Osteoblast (primary cell): ENCODE measurements at regions not wholly inside any gene's neighbourhood (a gene's known extent, or its start where the extent isn't known, plus 50 kb on each side); places are given as distances from the start of the nearest gene placed in this dataset.
A peak's percentile ranks its signal among the peaks of the same experiment; 100 is the strongest.

Experiments used
- DNase-seq: peaks from one replicate; pipeline ENCODE4 v3.0.0; 2011; ENCODE audit warnings: low spot score, mixed read lengths; ENCODE audit not compliant: insufficient read length; ENCODE audit errors: missing footprints
- H2AFZ ChIP-seq: 2 replicates; pipeline ENCODE4 v1.6.0; 2011; ENCODE audit warnings: mild to moderate bottlenecking, low read length
- H3K27ac ChIP-seq: 2 replicates; pipeline ENCODE4 v1.5.1; 2011; ENCODE audit warnings: mild to moderate bottlenecking, low read depth, low read length, moderate library complexity
- H3K27me3 ChIP-seq: 2 replicates; pipeline ENCODE4 v1.6.0; 2012; ENCODE audit warnings: mild to moderate bottlenecking, control low read depth, inconsistent platforms, low read length, moderate library complexity; ENCODE audit not compliant: insufficient read depth
- H3K36me3 ChIP-seq: 2 replicates; pipeline ENCODE4 v1.5.1; 2011; ENCODE audit warnings: mild to moderate bottlenecking, low read length, control low read depth, moderate library complexity; ENCODE audit not compliant: insufficient read depth
- H3K4me1 ChIP-seq: 2 replicates; pipeline ENCODE4 v1.5.1; 2011; ENCODE audit warnings: mild to moderate bottlenecking, low read length, control low read depth, moderate library complexity; ENCODE audit not compliant: insufficient read depth
- H3K4me2 ChIP-seq: 2 replicates; pipeline ENCODE4 v1.6.0; 2011; ENCODE audit warnings: mild to moderate bottlenecking, low read length; ENCODE audit not compliant: insufficient read depth
- H3K4me3 ChIP-seq: fragments of 200-600 bp; sonication (generic); 3 replicates; pipeline ENCODE4 v1.5.1; 2012; ENCODE audit warnings: mild to moderate bottlenecking, low read length, inconsistent platforms; ENCODE audit not compliant: insufficient read depth
- H3K79me2 ChIP-seq: 2 replicates; pipeline ENCODE4 v1.6.0; 2012; ENCODE audit warnings: mild to moderate bottlenecking, low read length, control low read depth, inconsistent platforms; ENCODE audit not compliant: insufficient read depth
- H3K9me3 ChIP-seq: 2 replicates; pipeline ENCODE4 v1.5.1; 2011; ENCODE audit warnings: low read depth, low read length, control low read depth
- H4K20me1 ChIP-seq: 2 replicates; pipeline ENCODE4 v1.6.0; 2012; ENCODE audit warnings: mild to moderate bottlenecking, low read length, control low read depth; ENCODE audit not compliant: insufficient read depth
- TF ChIP-seq, protein P1 (sequence below): IDR thresholded peaks from 2 replicates; pipeline ENCODE4 v1.5.1; 2011; ENCODE audit warnings: mild to moderate bottlenecking, low read depth, low read length, moderate library complexity; ENCODE audit errors: extremely low read depth

DNA sequence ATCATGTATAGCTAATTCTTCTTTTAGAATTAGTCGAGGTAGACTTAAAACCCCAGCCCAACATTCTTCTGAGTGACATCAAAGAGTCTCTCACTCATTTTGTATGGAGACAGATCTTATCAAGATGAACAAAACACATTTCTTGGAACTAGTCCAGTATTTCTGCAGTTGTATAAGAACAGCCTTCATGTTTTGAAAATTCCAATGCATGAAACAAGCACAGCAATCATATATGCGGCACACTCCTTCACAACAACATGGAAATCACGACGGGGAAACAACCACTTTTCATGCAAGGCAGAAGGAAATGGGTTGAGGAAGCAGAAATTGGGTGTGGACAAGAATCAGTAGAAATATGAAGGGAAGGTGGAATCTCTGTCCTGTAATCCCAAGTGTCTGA lies 113.8 kb downstream of the PLK2 start:
- Histone ChIP-seq H3K27me3 (no peaks in the 10 kb centered on the region), H3K4me2 (no peak overlapping the region), H3K9me3 (no peaks in the 10 kb centered on the region), H3K79me2 (no peaks in the 10 kb centered on the region), H2AFZ (no peak overlapping the region), H3K36me3 (no peaks in the 10 kb centered on the region), H3K4me1 (no peaks in the 10 kb centered on the region), H3K27ac (no peak overlapping the region), H3K4me3 (no peak overlapping the region), H4K20me1 (no peaks in the 10 kb centered on the region)
- DNase-seq, result no peak
- TF ChIP-seq, protein P1, sequence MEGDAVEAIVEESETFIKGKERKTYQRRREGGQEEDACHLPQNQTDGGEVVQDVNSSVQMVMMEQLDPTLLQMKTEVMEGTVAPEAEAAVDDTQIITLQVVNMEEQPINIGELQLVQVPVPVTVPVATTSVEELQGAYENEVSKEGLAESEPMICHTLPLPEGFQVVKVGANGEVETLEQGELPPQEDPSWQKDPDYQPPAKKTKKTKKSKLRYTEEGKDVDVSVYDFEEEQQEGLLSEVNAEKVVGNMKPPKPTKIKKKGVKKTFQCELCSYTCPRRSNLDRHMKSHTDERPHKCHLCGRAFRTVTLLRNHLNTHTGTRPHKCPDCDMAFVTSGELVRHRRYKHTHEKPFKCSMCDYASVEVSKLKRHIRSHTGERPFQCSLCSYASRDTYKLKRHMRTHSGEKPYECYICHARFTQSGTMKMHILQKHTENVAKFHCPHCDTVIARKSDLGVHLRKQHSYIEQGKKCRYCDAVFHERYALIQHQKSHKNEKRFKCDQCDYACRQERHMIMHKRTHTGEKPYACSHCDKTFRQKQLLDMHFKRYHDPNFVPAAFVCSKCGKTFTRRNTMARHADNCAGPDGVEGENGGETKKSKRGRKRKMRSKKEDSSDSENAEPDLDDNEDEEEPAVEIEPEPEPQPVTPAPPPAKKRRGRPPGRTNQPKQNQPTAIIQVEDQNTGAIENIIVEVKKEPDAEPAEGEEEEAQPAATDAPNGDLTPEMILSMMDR, result no peak

DNA sequence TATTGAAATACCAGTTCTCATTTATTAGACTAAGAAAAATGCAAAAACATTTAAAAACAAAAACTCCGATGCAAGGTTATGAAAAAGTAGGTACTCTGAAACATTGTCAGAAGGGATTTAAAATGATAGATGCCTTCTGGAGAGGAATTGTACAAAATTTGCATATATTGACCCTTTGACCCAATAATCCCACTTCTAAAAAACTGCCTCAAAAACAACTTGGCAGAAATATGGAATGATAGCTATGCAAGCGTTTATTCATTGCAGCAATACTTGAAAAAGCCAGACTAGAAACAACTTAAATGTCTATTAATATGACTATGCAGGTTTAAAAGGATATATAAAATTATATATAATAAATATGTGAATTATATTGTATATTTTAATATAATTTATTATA lies 118.4 kb downstream of the PLK2 start:
- TF ChIP-seq, protein P1, result no peak
- H2AFZ ChIP-seq, result no peak overlapping the region
- no peaks in the 10 kb centered on the region for H3K36me3 ChIP-seq
- H3K4me3 ChIP-seq, result no peak overlapping the region
- no peaks in the 10 kb centered on the region for H3K79me2 ChIP-seq
- no peaks in the 10 kb centered on the region for H3K4me1 ChIP-seq
- DNase-seq, result no peak
- no peaks in the 10 kb centered on the region for H4K20me1 ChIP-seq
- H3K27ac ChIP-seq, result no peak overlapping the region
- no peaks in the 10 kb centered on the region for H3K27me3 ChIP-seq
- no peak overlapping the region for H3K4me2 ChIP-seq
- H3K9me3 ChIP-seq, result no peaks in the 10 kb centered on the region

DNA sequence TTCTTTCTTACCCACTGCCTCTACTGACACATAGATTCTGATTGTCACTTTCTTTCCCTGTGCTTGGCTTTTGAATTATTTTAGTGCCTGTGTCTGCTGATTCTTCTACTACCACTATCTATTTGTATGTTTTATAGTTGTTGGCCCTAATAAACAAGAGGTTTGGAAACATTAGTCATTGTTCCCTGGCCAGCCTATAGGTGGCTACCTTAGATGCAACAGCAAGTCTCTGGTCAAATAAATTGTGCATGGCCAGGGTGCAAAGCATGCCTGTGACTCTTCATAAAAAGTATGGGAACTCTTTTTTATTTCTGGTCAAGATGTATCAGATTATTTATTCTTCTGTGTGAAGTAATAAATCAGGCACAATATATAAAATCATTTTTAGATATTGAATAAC lies 124.4 kb downstream of the PLK2 start:
- no peak overlapping the region for H3K4me3 ChIP-seq
- no peak overlapping the region for H3K4me2 ChIP-seq
- no peaks in the 10 kb centered on the region for H3K79me2 ChIP-seq
- no peak overlapping the region for H3K27ac ChIP-seq
- H4K20me1 ChIP-seq, result no peaks in the 10 kb centered on the region
- TF ChIP-seq, protein P1, result peak; percentile 5
- H3K27me3 ChIP-seq, result no peaks in the 10 kb centered on the region
- DNase-seq, result peak; percentile 61
- no peaks in the 10 kb centered on the region for H3K9me3 ChIP-seq
- no peaks in the 10 kb centered on the region for H3K4me1 ChIP-seq
- no peak overlapping the region for H2AFZ ChIP-seq
- no peaks in the 10 kb centered on the region for H3K36me3 ChIP-seq

DNA sequence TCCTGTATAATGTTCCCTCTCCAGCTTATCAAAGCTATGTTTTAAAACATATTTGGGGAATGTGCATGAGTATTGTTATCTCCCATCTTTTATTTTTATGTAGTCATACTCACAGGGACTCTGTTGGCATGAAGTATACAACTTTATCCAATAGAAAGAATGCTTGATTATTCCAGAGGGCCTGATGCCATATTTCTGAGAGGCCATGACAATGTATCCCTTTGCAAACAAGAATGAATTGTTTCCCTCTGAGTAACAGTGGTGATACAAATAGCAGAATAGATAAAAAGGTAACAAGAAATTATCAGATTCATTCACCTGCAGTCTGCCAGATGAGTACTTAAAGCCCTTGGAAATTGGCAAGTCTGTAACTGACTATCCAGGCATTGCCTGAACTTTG lies 125.9 kb downstream of the PLK2 start:
- TF ChIP-seq, protein P1, result no peak
- Histone ChIP-seq H3K9me3 (no peaks in the 10 kb centered on the region), H3K79me2 (no peaks in the 10 kb centered on the region), H3K4me3 (no peak overlapping the region), H3K27ac (no peak overlapping the region), H2AFZ (no peak overlapping the region), H3K27me3 (no peaks in the 10 kb centered on the region), H3K36me3 (no peaks in the 10 kb centered on the region), H4K20me1 (no peaks in the 10 kb centered on the region), H3K4me1 (no peaks in the 10 kb centered on the region), H3K4me2 (no peak overlapping the region)
- no peak for DNase-seq
